SK-N-MC (cell line): ENCODE measurements at regions not wholly inside any gene's neighbourhood (a gene's known extent, or its start where the extent isn't known, plus 50 kb on each side); places are given as distances from the start of the nearest gene placed in this dataset.

Source experiments
- DNase-seq: peaks from one replicate; pipeline ENCODE4 v3.0.0-alpha.2; 2011; ENCODE audit warnings: low read depth, low spot score
- H3K27ac ChIP-seq: fragments of 200-600 bp; sonication (generic); 2 replicates; pipeline ENCODE4 v1.5.1; 2016; ENCODE audit warnings: mixed run types
- H3K36me3 ChIP-seq: fragments of 200-600 bp; sonication (generic); 2 replicates; pipeline ENCODE4 v1.6.1; 2017; ENCODE audit warnings: antibody characterized with exemption, low read length, mixed read lengths; ENCODE audit not compliant: insufficient read depth
- H3K4me3 ChIP-seq: fragments of 200-600 bp; sonication (generic); 2 replicates; pipeline ENCODE4 v1.5.1; 2016
- H3K9ac ChIP-seq: fragments of 200-600 bp; sonication (generic); 2 replicates; pipeline ENCODE4 v1.8.0; 2017; ENCODE audit warnings: mixed run types, mixed read lengths; ENCODE audit not compliant: insufficient read length
- H3K9me3 ChIP-seq: fragments of 200-600 bp; sonication (generic); 2 replicates; pipeline ENCODE4 v1.6.1; 2017; ENCODE audit warnings: low read depth, mild to moderate bottlenecking, antibody characterized with exemption, low read length, moderate library complexity, mixed read lengths
- EZH2 ChIP-seq: fragments of 200-600 bp; sonication (generic); IDR thresholded peaks from one replicate; pipeline ENCODE4 v1.6.1; 2017; ENCODE audit warnings: antibody characterized with exemption
- FOXP2 ChIP-seq: optimal IDR thresholded peaks from 2 replicates; pipeline ENCODE3; 2011; ENCODE audit warnings: mild to moderate bottlenecking, moderate library complexity; ENCODE audit not compliant: insufficient read depth; ENCODE audit errors: extremely low read length, control extremely low read depth
- POLR2AphosphoS5 ChIP-seq: IDR thresholded peaks from 2 replicates; pipeline ENCODE4 v1.6.1; 2012; ENCODE audit warnings: mild to moderate bottlenecking, low read depth, low read length, borderline replicate concordance

- no peak for DNase-seq
- no peak overlapping the region for H3K9ac ChIP-seq
- no peak overlapping the region for H3K27ac ChIP-seq
- H3K9me3 ChIP-seq: no peaks in the 10 kb centered on the region
- no peak overlapping the region for H3K4me3 ChIP-seq
- TF ChIP-seq FOXP2 (no peak), EZH2 (no peak), POLR2AphosphoS5 (no peak)
- peaks cover 13% of the 10 kb centered on the region; the same call in 1 of the 2 replicates for H3K36me3 ChIP-seq
Measured at GRCh38 chr12:124493809-124494750, 73.3 kb downstream of the NCOR2 start.

- DNase-seq: no peak
- Histone ChIP-seq H3K27ac (no peak overlapping the region), H3K36me3 (peaks cover 13% of the 10 kb centered on the region; the same call in 1 of the 2 replicates), H3K9me3 (no peaks in the 10 kb centered on the region), H3K9ac (no peak overlapping the region), H3K4me3 (no peak overlapping the region)
- TF ChIP-seq FOXP2 (no peak), EZH2 (no peak), POLR2AphosphoS5 (no peak)
Measured at GRCh38 chr12:124492879-124493808, 74.3 kb downstream of the NCOR2 start.

GRCh38 chr12:124491856-124492420 lies 75.5 kb downstream of the NCOR2 start:
- Histone ChIP-seq H3K36me3 (peaks cover 13% of the 10 kb centered on the region; the same call in 1 of the 2 replicates), H3K9ac (no peak overlapping the region), H3K9me3 (no peaks in the 10 kb centered on the region), H3K4me3 (no peak overlapping the region), H3K27ac (no peak overlapping the region)
- DNase-seq: no peak
- TF ChIP-seq EZH2: no peak
- TF ChIP-seq FOXP2: no peak
- TF ChIP-seq POLR2AphosphoS5: no peak

GRCh38 chr12:124491310-124491709 lies 76.1 kb downstream of the NCOR2 start:
- H3K27ac ChIP-seq: no peak overlapping the region
- no peak for TF ChIP-seq POLR2AphosphoS5
- no peak for TF ChIP-seq EZH2
- TF ChIP-seq FOXP2: no peak

GRCh38 chr12:124490584-124491305 lies 76.7 kb downstream of the NCOR2 start:
- no peak overlapping the region for H3K9ac ChIP-seq
- no peak for TF ChIP-seq FOXP2
- no peak for TF ChIP-seq EZH2
- no peak for TF ChIP-seq POLR2AphosphoS5
- H3K27ac ChIP-seq: no peak overlapping the region
- H3K4me3 ChIP-seq: no peak overlapping the region
- no peaks in the 10 kb centered on the region for H3K9me3 ChIP-seq
- peaks cover 13% of the 10 kb centered on the region; the same call in 1 of the 2 replicates for H3K36me3 ChIP-seq
- no peak for DNase-seq

More at GRCh38 chr12:124491310-124491709, 76.1 kb downstream of the NCOR2 start:
- H3K9me3 ChIP-seq: no peaks in the 10 kb centered on the region
- no peak for DNase-seq
- H3K9ac ChIP-seq: no peak overlapping the region
- peaks cover 13% of the 10 kb centered on the region; the same call in 1 of the 2 replicates for H3K36me3 ChIP-seq
- no peak overlapping the region for H3K4me3 ChIP-seq

GRCh38 chr12:124489915-124490583 lies 77.4 kb downstream of the NCOR2 start:
- Histone ChIP-seq H3K9me3 (no peaks in the 10 kb centered on the region), H3K9ac (no peak overlapping the region), H3K27ac (no peak overlapping the region), H3K36me3 (peaks cover 15% of the 10 kb centered on the region; the same call in 1 of the 2 replicates), H3K4me3 (no peak overlapping the region)
- no peak for DNase-seq
- TF ChIP-seq POLR2AphosphoS5 (no peak), EZH2 (no peak), FOXP2 (no peak)

GRCh38 chr12:124489220-124489619 lies 78.2 kb downstream of the NCOR2 start:
- H3K9me3 ChIP-seq: no peaks in the 10 kb centered on the region
- no peak overlapping the region for H3K4me3 ChIP-seq
- no peak for DNase-seq
- no peak overlapping the region for H3K9ac ChIP-seq
- TF ChIP-seq POLR2AphosphoS5 (no peak), EZH2 (no peak), FOXP2 (no peak)
- H3K27ac ChIP-seq: no peak overlapping the region
- peaks cover 14% of the 10 kb centered on the region; the same call in 1 of the 2 replicates for H3K36me3 ChIP-seq

GRCh38 chr12:124488520-124488919 lies 78.9 kb downstream of the NCOR2 start:
- TF ChIP-seq FOXP2: no peak
- TF ChIP-seq POLR2AphosphoS5: no peak
- TF ChIP-seq EZH2: no peak
- Histone ChIP-seq H3K9ac (no peak overlapping the region), H3K36me3 (peaks cover 9% of the 10 kb centered on the region; the same call in 1 of the 2 replicates), H3K9me3 (no peaks in the 10 kb centered on the region), H3K27ac (no peak overlapping the region), H3K4me3 (no peak overlapping the region)
- DNase-seq: no peak
